A673 (cell line): ENCODE measurements at regions not wholly inside any gene's neighbourhood (a gene's known extent, or its start where the extent isn't known, plus 50 kb on each side); places are given as distances from the start of the nearest gene placed in this dataset.

Source experiments
- CTCF ChIP-seq: fragments of 300-800, 200-600 bp; sonication (generic); conservative IDR thresholded peaks from 2 replicates; pipeline ENCODE4 v1.5.1; 2017; ENCODE audit warnings: low read depth, mild to moderate bottlenecking, antibody characterized with exemption, low read length, moderate library complexity, mixed read lengths
- EZH2 ChIP-seq: fragments of 200-600 bp; sonication (generic); IDR thresholded peaks from 2 replicates; pipeline ENCODE4 v1.6.1; 2017; ENCODE audit warnings: borderline replicate concordance, low read depth, mild to moderate bottlenecking, mixed read lengths, antibody characterized with exemption, low read length; ENCODE audit not compliant: poor library complexity, severe bottlenecking

GRCh38 chrX:38974542-38974941 lies 173.3 kb downstream of the MID1IP1 start:
- TF ChIP-seq CTCF (no peak), EZH2 (no peak)
